ENCODE measurements at regions not wholly inside any gene's neighbourhood (a gene's known extent, or its start where the extent isn't known, plus 50 kb on each side); places are given as distances from the start of the nearest gene placed in this dataset.

DNA sequence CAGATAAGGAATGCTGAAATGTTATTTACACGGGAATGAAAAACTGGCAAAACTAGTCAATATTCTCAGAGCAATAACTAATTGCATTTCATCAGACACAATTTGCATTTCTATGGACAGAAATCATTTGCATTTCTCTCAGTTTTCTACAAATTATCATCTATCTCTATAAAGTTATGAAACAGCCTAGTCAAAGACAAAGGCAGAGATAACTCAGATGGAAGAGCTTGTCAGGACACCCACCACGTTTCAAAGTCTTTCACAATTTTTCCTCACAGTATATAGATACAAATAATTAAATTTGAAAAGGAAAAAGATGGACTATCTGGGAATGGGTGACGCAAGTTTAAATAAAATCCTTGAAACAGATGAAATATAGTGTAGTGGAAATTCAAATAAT, 230.8 kb downstream of the GASK1B start:
- TF ChIP-seq FOXM1 (IDR thresholded peaks at IDR 0.05; ENCODE audit: borderline replicate concordance) (no peak), TARDBP (IDR thresholded peaks at IDR 0.05) (no peak)
